CD4-positive, alpha-beta memory T cell (primary cell): ENCODE measurements at regions not wholly inside any gene's neighbourhood (a gene's known extent, or its start where the extent isn't known, plus 50 kb on each side); places are given as distances from the start of the nearest gene placed in this dataset.

ENCODE experiments used
- CTCF ChIA-PET: fragments of 350-600 bp; sonication (Branson Sonifier 250); formaldehyde crosslinking; loops from one replicate; lab custom pipeline; 2021; ENCODE audit warnings: inconsistent platforms; ENCODE audit not compliant: partially characterized antibody; lab: Charles Lee
- POLR2A ChIA-PET: fragments of 350-600 bp; sonication (Branson Sonifier 250); formaldehyde crosslinking; loops from one replicate; lab custom pipeline; 2021; ENCODE audit not compliant: partially characterized antibody; lab: Charles Lee
- DNase-seq, 5 donors: peaks; one replicate each; pipeline versions ENCODE4 v3.0.0 to v3.0.0-alpha.2; 2020 to 2022; ENCODE audit warnings: mixed read lengths in 1 of 5
- H3K27ac ChIP-seq: one replicate; pipeline ENCODE4 v1.7.0; 2013; ENCODE audit warnings: low read depth, low read length
- H3K27me3 ChIP-seq: 2 replicates; pipeline ENCODE4 v1.7.0; 2013; ENCODE audit warnings: mild to moderate bottlenecking, low read length, moderate library complexity; ENCODE audit not compliant: insufficient read depth
- H3K36me3 ChIP-seq: 2 replicates; pipeline ENCODE4 v1.7.0; 2013; ENCODE audit warnings: mild to moderate bottlenecking, low read length, moderate library complexity; ENCODE audit not compliant: insufficient read depth
- H3K4me1 ChIP-seq: 2 replicates; pipeline ENCODE4 v1.7.0; 2013; ENCODE audit warnings: mild to moderate bottlenecking, low read length, moderate library complexity; ENCODE audit not compliant: insufficient read depth
- H3K4me3 ChIP-seq, 2 donors: one replicate each; pipeline ENCODE4 v1.7.0; 2013; ENCODE audit warnings: low read length in 2 of 2, mild to moderate bottlenecking in 1 of 2
- H3K9me3 ChIP-seq, 2 donors: one replicate each; pipeline ENCODE4 v1.7.0; 2013; ENCODE audit warnings: low read length in 2 of 2, control low read depth in 1 of 2; ENCODE audit not compliant: control insufficient read depth in 1 of 2
- H3K27ac Mint-ChIP-seq, 7 donors: one replicate each; pipeline ENCODE4 v1.8.0; 2020 to 2021; ENCODE audit warnings: mixed read lengths in 7 of 7, mild to moderate bottlenecking in 6 of 7, inconsistent platforms in 3 of 7, moderate library complexity in 3 of 7
- H3K27me3 Mint-ChIP-seq, 2 donors: one replicate each; pipeline ENCODE4 v1.8.0; 2020 to 2021; ENCODE audit warnings: mixed read lengths in 2 of 2
- H3K36me3 Mint-ChIP-seq, 2 donors: one replicate each; pipeline ENCODE4 v1.8.0; 2020 to 2021; ENCODE audit warnings: mixed read lengths in 2 of 2, inconsistent platforms in 1 of 2, mild to moderate bottlenecking in 1 of 2
- H3K4me1 Mint-ChIP-seq, 4 donors: one replicate each; pipeline ENCODE4 v1.8.0; 2020 to 2021; ENCODE audit warnings: mixed read lengths in 4 of 4, mild to moderate bottlenecking in 1 of 4
- H3K4me3 Mint-ChIP-seq, 8 donors: one replicate each; pipeline ENCODE4 v1.8.0; 2020 to 2021; ENCODE audit warnings: mixed read lengths in 8 of 8, mild to moderate bottlenecking in 7 of 8, moderate library complexity in 6 of 8, inconsistent platforms in 3 of 8
- H3K9me3 Mint-ChIP-seq, 8 donors: one replicate each; pipeline ENCODE4 v1.8.0; 2020 to 2021; ENCODE audit warnings: mixed read lengths in 8 of 8, mild to moderate bottlenecking in 5 of 8, inconsistent platforms in 3 of 8, moderate library complexity in 1 of 8
- intact Hi-C: fragments of 100-400 bp; cut with micrococcal nuclease; formaldehyde crosslinking; loops from one replicate; pipeline ENCODE4 v1.15.1; 2023

GRCh38 chr14:30088620-30089019 lies 161.0 kb upstream of the PRKD1 start:
- ChIA-PET CTCF (no interaction called here), POLR2A (no interaction called here)
- no peak for DNase-seq
- H3K4me3 Mint-ChIP-seq: no peak overlapping the region
- peaks cover 0 to 43% (median 29%) of the 10 kb centered on the region in 8 donors for H3K9me3 Mint-ChIP-seq
- H3K4me1 ChIP-seq: no peaks in the 10 kb centered on the region
- no peaks in the 10 kb centered on the region for H3K4me1 Mint-ChIP-seq
- no peaks in the 10 kb centered on the region for H3K36me3 ChIP-seq
- H3K4me3 ChIP-seq: no peak overlapping the region
- no peaks in the 10 kb centered on the region for H3K9me3 ChIP-seq
- intact Hi-C loops: no loop called here
- no peak overlapping the region for H3K27ac Mint-ChIP-seq
- no peak overlapping the region for H3K27ac ChIP-seq
- H3K36me3 Mint-ChIP-seq: no peaks in the 10 kb centered on the region
- no peaks in the 10 kb centered on the region for H3K27me3 Mint-ChIP-seq
- H3K27me3 ChIP-seq: no peaks in the 10 kb centered on the region

- CTCF ChIA-PET: no interaction called here
- POLR2A ChIA-PET: no interaction called here
- Histone ChIP-seq H3K27ac (no peak overlapping the region), H3K36me3 (no peaks in the 10 kb centered on the region), H3K27me3 (no peaks in the 10 kb centered on the region), H3K4me3 (no peak overlapping the region), H3K4me1 (no peaks in the 10 kb centered on the region), H3K9me3 (no peaks in the 10 kb centered on the region)
- H3K36me3 Mint-ChIP-seq: no peaks in the 10 kb centered on the region
- H3K27ac Mint-ChIP-seq: no peak overlapping the region
- H3K9me3 Mint-ChIP-seq: peaks cover 2 to 26% (median 7%) of the 10 kb centered on the region in 8 donors
- no peaks in the 10 kb centered on the region for H3K27me3 Mint-ChIP-seq
- no peak overlapping the region for H3K4me3 Mint-ChIP-seq
- DNase-seq: no peak
- intact Hi-C loops: no loop called here
- H3K4me1 Mint-ChIP-seq: no peaks in the 10 kb centered on the region
These were observed 181.5 kb upstream of the PRKD1 start for GRCh38 chr14:30108975-30109700.

GRCh38 chr14:30114051-30114450 lies 186.4 kb upstream of the PRKD1 start:
- no peak overlapping the region for H3K4me3 ChIP-seq
- Mint-ChIP-seq H3K4me1 (no peaks in the 10 kb centered on the region), H3K9me3 (peaks cover 0 to 10% (median 0%) of the 10 kb centered on the region in 8 donors), H3K36me3 (no peaks in the 10 kb centered on the region), H3K4me3 (no peak overlapping the region), H3K27ac (no peak overlapping the region), H3K27me3 (no peaks in the 10 kb centered on the region)
- no peak for DNase-seq
- no peaks in the 10 kb centered on the region for H3K4me1 ChIP-seq
- no peaks in the 10 kb centered on the region for H3K27me3 ChIP-seq
- H3K36me3 ChIP-seq: no peaks in the 10 kb centered on the region
- no peaks in the 10 kb centered on the region for H3K9me3 ChIP-seq
- ChIA-PET CTCF (no interaction called here), POLR2A (no interaction called here)
- intact Hi-C loops: no loop called here
- no peak overlapping the region for H3K27ac ChIP-seq

GRCh38 chr14:30115756-30116155 lies 188.1 kb upstream of the PRKD1 start:
- Mint-ChIP-seq H3K27ac (no peak overlapping the region), H3K4me3 (no peak overlapping the region), H3K9me3 (peaks cover 0 to 2% (median 0%) of the 10 kb centered on the region in 8 donors), H3K4me1 (no peaks in the 10 kb centered on the region), H3K36me3 (no peaks in the 10 kb centered on the region), H3K27me3 (no peaks in the 10 kb centered on the region)
- intact Hi-C loops: no loop called here
- DNase-seq: no peak
- Histone ChIP-seq H3K4me3 (no peak overlapping the region), H3K27me3 (no peaks in the 10 kb centered on the region), H3K9me3 (no peaks in the 10 kb centered on the region), H3K4me1 (no peaks in the 10 kb centered on the region), H3K36me3 (no peaks in the 10 kb centered on the region), H3K27ac (no peak overlapping the region)
- POLR2A ChIA-PET: no interaction called here
- CTCF ChIA-PET: no interaction called here

GRCh38 chr14:30118992-30119640 lies 191.5 kb upstream of the PRKD1 start:
- H3K4me3 ChIP-seq: no peak overlapping the region
- Mint-ChIP-seq H3K36me3 (no peaks in the 10 kb centered on the region), H3K27ac (no peak overlapping the region), H3K4me1 (no peaks in the 10 kb centered on the region), H3K27me3 (no peaks in the 10 kb centered on the region), H3K9me3 (no peaks in the 10 kb centered on the region), H3K4me3 (no peak overlapping the region)
- CTCF ChIA-PET: no interaction called here
- POLR2A ChIA-PET: no interaction called here
- H3K36me3 ChIP-seq: no peaks in the 10 kb centered on the region
- H3K27ac ChIP-seq: no peak overlapping the region
- no peak for DNase-seq
- intact Hi-C loops: no loop called here
- no peaks in the 10 kb centered on the region for H3K9me3 ChIP-seq
- no peaks in the 10 kb centered on the region for H3K27me3 ChIP-seq
- no peaks in the 10 kb centered on the region for H3K4me1 ChIP-seq

- no peaks in the 10 kb centered on the region for H3K36me3 ChIP-seq
- no peaks in the 10 kb centered on the region for H3K27me3 ChIP-seq
- no peak overlapping the region for H3K27ac ChIP-seq
- intact Hi-C loops: no loop called here
- H3K27me3 Mint-ChIP-seq: no peaks in the 10 kb centered on the region
- H3K36me3 Mint-ChIP-seq: no peaks in the 10 kb centered on the region
- no peaks in the 10 kb centered on the region for H3K4me1 ChIP-seq
- H3K4me3 Mint-ChIP-seq: no peak overlapping the region
- ChIA-PET POLR2A (no interaction called here), CTCF (no interaction called here)
- H3K4me3 ChIP-seq: no peak overlapping the region
- H3K9me3 Mint-ChIP-seq: peaks cover 0 to 5% (median 2%) of the 10 kb centered on the region in 8 donors
- H3K9me3 ChIP-seq: no peaks in the 10 kb centered on the region
- no peak overlapping the region for H3K27ac Mint-ChIP-seq
- no peaks in the 10 kb centered on the region for H3K4me1 Mint-ChIP-seq
- DNase-seq: no peak
These were observed 197.8 kb upstream of the PRKD1 start for GRCh38 chr14:30125322-30125979.

- POLR2A ChIA-PET: no interaction called here
- H3K4me3 Mint-ChIP-seq: no peak overlapping the region
- intact Hi-C loops: no loop called here
- H3K27me3 Mint-ChIP-seq: no peaks in the 10 kb centered on the region
- no peaks in the 10 kb centered on the region for H3K4me1 Mint-ChIP-seq
- no peak overlapping the region for H3K27ac Mint-ChIP-seq
- no peaks in the 10 kb centered on the region for H3K36me3 ChIP-seq
- no peak for DNase-seq
- H3K4me1 ChIP-seq: no peaks in the 10 kb centered on the region
- no peaks in the 10 kb centered on the region for H3K27me3 ChIP-seq
- H3K9me3 Mint-ChIP-seq: peaks cover 0 to 9% (median 2%) of the 10 kb centered on the region in 8 donors
- CTCF ChIA-PET: no interaction called here
- H3K4me3 ChIP-seq: no peak overlapping the region
- no peaks in the 10 kb centered on the region for H3K9me3 ChIP-seq
- H3K36me3 Mint-ChIP-seq: no peaks in the 10 kb centered on the region
- H3K27ac ChIP-seq: no peak overlapping the region
These were observed 202.2 kb upstream of the PRKD1 start for GRCh38 chr14:30129807-30130206.
